G401 (cell line): ENCODE measurements at regions not wholly inside any gene's neighbourhood (a gene's known extent, or its start where the extent isn't known, plus 50 kb on each side); places are given as distances from the start of the nearest gene placed in this dataset.
"Not testable (repeated sequence)": the region's sequence is repeated elsewhere in the genome, so short reads cannot be mapped to it uniquely, and the experiment has no call there.

ENCODE experiments used
- DNase-seq: peaks from one replicate; pipeline ENCODE4 v3.0.0-alpha.2; 2015; ENCODE audit warnings: low spot score
- in situ Hi-C: cut with HindIII; loops from 2 replicates; pipeline ENCODE4 v1.10.0; 2016; ENCODE audit warnings: low sequenced_read_pairs, mixed read lengths

DNA sequence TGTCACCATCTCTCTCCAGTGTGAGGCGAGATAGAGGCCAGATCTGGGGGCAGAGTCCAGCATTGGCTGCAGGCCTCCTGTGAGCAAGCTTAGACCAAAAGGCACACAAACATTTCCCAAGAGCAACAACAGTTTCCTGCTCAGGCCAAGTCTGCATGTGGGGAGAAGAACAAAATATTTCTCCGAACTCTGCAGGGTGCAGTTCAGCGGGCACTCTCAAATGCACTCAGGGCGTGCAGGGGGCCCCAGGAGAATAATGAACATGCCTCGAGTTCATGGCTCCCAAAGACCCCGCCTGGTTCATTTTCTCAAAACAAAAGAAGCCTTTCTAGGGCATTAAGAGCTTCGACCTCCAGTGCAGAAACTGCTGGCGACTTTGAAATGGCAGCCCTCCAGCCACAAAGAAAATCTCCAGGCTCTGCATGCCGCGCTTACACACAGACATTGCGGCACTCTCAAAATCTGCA, 57.8 kb upstream of the HELT start:
- peak; percentile 3 for DNase-seq
- in situ Hi-C loops: no loop called here

DNA sequence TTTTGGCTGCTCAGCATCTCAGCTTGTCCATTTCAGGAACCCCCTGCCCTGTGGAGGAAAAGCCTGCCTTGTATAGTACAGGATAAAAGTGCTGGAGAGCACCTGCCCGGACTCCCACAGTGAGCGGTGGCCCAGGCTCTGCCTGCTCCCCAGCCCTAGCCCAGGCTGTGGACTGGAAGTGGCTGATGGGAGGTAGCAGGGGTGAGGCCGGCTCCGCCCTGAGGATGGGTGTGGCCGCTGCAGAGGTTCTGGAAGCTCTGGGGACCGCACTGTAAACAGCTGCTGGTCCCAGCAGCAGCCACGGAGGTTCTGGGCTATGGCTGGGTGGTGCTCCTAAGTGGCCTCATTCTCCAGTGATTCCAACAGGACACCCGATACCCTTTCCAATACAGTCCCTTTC, 56.6 kb upstream of the HELT start:
- in situ Hi-C loops: no loop called here
- DNase-seq: no peak

DNA sequence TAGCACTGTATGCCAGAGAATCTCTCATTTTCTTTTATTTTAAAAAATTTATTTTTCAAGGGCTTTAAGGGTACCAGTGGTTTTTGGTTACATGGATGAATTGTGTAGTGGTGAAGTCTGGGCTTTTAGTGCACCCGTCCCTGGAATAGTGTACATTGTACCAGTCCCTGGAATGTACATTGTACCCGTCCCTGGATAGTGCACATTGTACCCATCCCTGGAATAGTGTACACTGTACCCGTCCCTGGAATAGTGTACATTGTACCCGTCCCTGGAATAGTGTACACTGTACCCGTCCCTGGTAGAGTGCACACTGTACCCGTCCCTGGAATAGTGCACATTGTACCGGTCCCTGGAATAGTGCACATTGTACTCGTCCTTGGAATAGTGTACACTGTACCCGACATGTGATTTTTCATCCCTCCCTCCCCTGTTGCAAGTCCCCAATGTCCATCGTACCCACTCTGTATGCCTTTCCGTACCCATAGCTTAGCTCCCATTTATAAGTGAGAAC, 56.1 kb upstream of the HELT start:
- no peak for DNase-seq
- in situ Hi-C loops: no loop called here

DNA sequence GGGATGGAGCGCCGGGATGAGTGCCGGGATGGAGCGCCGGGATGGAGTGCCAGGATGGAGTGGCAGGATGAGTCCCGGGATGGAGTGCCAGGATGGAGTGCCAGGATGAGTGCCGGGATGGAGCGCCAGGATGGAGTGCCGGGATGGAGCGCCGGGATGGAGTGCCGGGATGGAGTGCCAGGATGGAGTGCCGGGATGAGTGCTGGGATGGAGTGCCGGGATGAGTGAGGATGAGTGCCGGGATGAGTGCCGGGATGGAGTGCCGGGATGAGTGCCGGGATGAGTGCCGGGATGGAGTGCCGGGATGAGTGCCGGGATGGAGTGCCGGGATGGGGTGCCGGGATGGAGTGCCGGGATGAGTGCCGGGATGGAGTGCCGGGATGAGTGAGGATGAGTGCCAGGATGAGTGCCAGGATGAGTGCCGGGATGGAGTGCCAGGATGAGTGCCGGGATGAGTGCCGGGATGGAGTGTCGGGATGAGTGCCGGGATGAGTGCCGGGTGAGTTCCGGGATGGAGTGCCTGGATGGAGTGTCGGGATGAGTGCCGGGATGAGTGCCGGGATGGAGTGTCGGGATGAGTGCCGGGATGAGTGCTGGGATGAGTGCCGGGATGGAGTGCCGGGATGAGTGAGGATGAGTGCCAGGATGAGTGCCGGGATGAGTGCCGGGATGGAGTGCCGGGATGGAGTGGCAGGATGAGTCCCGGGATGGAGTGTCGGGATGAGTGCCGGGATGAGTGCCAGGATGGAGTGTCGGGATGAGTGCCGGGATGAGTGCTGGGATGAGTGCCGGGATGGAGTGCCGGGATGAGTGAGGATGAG, 52.9 kb upstream of the HELT start:
- in situ Hi-C loops, DNase-seq: not testable (repeated sequence)

DNA sequence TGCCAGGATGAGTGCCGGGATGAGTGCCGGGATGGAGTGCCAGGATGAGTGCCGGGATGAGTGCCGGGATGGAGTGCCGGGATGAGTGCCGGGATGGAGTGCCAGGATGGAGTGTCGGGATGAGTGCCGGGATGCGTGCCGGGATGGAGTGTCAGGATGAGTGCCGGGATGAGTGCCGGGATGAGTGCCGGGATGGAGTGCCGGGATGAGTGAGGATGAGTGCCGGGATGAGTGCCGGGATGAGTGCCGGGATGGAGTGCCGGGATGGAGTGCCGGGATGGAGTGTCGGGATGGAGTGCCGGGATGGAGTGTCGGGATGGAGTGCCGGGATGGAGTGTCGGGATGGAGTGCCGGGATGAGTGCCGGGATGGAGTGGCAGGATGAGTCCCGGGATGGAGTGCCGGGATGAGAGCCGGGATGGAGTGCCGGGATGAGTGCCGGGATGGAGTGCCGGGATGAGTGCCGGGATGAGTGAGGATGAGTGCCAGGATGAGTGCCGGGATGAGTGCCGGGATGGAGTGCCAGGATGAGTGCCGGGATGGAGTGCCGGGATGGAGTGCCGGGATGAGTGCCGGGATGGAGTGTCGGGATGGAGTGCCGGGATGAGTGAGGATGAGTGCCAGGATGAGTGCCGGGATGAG, 52.1 kb upstream of the HELT start:
- DNase-seq, in situ Hi-C loops: not testable (repeated sequence)

DNA sequence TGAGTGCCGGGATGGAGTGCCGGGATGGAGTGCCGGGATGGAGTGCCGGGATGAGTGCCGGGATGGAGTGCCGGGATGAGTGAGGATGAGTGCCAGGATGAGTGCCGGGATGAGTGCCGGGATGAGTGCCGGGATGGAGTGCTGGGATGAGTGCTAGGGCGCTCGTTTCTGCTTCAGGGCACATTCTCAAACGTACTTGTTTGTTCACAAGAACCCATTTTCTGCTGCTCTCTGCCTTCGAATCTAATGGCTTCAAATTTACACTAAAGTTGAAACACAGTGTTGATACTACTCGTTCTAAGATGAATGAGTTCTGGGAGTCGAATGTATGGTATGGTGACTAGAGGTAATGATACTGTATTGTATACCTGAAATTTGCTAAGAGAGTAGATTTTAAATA, 50.6 kb upstream of the HELT start:
- DNase-seq, in situ Hi-C loops: not testable (repeated sequence)

DNA sequence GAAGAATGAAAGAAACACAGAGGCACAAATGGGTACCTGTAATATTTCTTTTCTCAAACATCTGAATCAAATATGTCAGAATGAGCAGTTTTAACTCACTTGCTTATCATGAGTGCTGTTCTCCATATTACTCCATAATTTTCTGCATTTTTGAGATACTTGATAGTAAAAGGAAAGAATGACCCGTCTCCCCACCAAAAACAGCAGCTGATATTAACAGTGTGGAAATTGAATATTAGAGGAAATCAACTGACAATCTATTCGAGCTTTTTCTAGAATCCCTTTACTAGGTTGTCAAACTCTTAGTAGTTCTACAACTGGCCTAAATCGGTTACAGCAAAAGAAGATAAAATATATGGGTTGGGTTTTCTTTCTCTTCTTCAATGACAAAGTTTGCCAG, 49.9 kb upstream of the HELT start:
- DNase-seq: no peak
- in situ Hi-C loops: no loop called here
